ENCODE measurements at regions not wholly inside any gene's neighbourhood (a gene's known extent, or its start where the extent isn't known, plus 50 kb on each side); places are given as distances from the start of the nearest gene placed in this dataset.
"Not testable (repeated sequence)": the region's sequence is repeated elsewhere in the genome, so short reads cannot be mapped to it uniquely, and the experiment has no call there.

DNA sequence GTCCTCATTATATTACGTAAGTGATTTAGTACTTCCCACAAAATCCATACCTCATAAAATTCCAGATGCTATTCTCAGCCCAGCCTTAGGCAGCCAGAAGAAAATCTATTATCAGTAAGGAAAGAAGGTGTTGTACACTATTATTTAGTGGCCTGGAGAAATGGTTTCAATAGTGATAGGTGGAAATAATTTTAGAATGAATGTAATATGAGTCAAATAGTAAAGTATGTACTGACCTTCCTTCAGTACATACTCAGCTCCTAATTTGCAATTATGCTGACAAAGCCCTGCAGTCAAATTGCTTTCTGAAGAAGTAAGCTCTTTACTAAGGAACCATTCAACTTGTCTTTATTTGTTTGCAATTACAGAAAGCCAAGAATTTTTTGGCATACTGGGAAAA lies 409.2 kb downstream of the HTR1A start:
- no peak for FAIRE-seq

DNA sequence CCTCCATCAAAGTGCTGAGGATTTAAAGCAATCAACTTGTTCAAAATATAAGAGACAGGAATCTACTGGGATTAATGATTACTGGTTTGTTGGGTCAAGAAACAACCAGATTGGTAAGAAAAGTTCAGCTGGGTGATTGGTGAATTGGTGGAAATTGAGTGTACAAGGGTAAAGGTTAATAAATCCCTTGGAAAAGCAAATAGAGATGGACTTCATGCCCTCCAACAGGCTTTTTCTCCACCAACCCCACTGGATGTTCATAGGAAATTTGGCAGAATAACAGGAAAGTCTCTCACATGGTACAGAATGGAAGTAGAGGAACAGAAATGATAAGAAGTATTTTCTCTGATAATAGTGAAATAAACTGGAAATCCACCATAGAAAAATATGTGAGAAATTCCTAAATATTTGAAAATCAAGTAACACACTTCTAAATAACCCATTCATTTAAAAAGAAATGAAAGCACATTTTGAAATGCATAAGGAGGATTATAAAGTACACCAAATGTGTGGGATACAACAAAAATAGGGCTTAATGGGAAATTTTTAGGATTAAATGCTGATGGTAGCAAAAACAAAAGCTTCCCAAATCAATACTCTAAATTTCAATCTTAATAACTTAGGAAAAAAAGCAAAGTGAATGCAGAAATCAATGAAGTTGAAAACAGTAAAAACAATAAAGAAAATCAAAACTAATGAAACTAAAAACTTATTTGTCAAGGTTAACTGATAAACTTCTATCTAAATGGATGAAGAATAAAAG lies 426.2 kb downstream of the HTR1A start:
- no peak for FAIRE-seq

DNA sequence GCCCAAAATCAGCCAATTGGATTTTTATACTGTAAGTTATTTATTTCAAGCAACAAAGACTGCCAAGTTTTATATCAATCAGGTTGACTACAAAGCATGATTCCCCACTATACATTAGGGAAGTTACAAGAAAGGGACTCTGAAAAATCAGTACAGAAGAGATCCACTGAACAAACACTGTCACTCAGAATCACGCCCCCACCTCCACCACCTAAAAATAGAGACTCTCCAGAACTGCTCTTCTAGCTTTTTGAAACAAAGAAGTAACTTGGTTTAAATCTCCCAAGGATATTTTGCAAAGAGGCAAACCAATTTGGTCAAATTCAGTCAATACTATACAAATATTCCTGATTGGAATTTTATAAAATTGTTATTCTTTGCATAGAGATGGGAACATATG lies 438.0 kb downstream of the HTR1A start:
- FAIRE-seq: no peak

DNA sequence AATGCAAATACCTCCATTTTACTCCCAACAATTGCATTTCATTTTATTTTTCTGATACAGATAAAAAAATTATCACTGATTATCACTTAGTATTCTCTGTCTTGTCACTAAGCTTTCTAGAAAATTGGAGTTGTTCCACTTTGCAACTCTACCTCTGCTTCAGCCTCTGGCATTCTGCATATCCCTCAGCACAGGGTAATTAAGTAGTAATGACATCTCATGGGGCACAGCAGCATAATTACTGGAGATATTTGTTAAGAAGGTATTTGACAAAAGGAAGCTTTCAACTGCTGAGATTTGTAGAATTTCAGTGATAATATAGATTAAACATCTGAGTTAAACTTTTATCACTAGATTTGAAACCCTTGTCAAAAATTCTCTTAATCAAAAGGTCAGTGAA lies 446.2 kb downstream of the HTR1A start:
- no peak for FAIRE-seq

DNA sequence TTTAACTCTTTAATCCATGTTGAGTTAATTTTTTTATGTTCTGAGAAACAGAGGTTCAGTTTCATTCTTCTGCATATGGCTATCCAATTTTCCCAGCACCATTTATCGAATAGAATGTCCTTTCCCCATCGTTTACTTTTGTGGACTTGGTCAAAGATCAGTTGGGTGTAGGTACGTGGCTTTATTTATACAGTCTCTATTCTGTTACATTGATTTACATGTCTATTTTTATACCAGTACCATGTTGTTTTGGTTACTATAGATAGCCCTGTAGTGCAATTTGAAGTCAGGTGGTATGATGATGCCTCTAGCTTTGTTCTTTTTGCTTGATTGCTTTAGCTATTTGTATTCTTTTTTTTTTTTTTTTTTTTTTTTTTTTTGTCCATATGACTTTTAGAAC lies 462.0 kb downstream of the HTR1A start:
- no peak for FAIRE-seq

DNA sequence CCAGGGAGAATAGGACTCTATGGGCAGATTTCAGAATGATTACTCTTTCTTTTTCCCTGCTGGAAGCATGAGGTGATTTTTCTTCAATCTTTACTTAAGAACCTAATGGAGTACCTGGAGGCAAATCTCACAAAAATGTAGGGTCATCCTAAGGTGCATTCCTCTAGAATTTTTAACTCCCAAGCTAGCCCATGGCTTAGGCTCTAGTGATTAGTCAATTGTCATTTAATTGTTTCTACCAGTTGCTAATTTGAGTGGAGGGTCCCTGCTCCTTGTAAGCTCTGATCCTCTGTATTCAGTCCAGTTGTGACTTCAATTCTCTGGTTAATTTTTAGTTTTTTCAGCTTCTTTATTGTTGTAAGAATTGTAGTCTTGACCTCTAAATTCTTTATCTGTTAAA lies 467.0 kb downstream of the HTR1A start:
- FAIRE-seq: no peak

DNA sequence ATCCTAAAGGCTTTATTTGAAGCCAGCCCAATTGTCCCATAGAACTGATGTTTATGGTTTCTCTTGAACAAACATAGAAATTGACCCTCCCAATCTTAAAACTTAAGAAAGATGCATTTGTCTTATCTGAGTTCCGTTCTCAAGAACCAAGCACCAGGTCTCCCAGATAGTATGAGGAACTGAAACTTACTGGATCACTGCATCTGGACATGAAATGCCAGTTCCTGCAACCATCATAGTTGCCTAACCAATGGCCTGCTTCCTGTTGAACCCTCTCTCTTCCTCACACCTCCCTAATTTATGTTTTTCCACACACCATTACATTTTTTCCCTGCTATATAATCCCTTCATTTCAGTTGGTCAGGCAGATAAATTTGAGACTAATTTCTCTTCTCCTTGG lies 478.9 kb downstream of the HTR1A start:
- FAIRE-seq: no peak

DNA sequence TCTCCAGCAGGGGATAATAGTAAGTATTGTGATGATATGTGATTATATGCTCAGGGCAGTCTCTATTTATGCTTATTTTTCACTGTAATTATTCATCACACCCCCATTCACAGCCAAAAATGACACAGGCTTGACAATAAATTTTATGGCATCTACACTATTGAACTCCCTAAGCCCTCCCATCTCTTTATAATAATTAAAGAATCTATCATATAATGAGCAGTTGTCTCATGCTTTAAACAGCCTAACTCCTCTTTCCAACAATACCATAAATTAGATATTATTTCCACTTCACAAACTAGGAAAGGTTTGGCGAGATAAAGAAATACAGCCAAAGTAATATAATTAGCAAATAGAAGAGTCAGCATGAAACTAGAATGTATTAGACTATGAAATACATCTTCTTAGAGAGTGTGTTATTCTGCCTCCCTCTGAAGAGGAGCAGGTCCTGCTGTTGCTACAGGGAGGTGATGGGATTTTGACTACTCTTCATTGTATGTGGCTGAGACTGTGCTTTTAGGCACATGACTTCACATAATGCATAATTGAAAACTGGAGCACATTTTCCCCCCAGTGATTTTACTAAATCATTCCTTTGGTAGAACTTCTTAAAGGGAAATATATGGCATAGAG lies 488.8 kb downstream of the HTR1A start:
- FAIRE-seq: no peak

DNA sequence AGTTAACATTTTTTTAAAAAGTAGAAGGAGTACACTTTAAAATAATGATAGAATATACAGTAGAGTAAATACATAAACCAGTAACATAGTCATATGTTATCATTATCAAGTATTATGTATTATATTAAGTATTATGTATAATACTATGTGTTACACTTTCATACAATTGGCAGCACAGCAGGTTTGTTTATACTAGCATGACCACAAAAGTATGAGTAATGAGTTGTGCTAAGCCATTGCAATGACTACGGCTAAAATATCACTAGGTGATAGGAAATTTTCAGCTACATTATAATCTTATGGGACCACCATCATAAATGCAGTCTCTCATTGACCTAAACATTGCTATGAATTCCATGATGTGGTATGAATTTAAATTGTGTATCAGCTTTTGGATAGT lies 506.0 kb downstream of the HTR1A start:
- no peak for FAIRE-seq

DNA sequence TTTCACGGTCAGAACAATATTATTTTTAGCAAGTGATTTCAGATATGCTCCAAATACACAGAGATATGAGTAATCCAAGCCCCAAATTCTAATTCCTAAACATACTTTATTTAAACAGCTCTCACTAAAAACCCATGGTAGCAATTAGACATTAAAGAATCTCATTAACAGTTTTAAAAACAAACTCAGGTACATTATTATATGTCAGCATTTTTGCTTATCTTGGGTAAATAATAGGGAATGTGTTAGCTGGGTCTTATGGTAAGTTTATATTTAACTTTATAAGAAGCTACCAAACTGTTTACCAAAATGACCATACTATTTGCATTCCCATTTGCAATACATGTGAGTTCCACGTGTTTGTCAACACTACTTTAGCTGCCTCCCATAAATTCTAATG lies 511.1 kb downstream of the HTR1A start:
- no peak for FAIRE-seq

DNA sequence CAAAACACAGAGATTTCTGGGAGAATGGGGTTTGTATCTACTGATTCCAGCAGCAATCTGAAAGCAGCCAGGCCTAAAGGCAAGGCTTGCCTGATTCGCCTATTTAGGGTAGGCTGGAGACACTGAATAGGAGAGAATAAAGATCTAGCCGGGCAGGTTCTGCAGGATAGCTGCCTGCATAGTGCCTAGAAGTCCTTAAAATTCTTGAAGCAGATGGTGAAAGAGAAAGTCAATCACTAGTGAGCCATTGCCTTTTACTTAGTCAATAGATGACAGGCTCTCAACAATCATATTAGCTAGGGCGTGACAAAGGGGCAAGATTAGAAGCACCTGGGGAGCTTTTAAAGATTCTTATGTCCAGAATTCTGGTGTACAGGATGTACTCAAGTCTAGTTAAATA lies 522.7 kb downstream of the HTR1A start:
- no peak for FAIRE-seq

DNA sequence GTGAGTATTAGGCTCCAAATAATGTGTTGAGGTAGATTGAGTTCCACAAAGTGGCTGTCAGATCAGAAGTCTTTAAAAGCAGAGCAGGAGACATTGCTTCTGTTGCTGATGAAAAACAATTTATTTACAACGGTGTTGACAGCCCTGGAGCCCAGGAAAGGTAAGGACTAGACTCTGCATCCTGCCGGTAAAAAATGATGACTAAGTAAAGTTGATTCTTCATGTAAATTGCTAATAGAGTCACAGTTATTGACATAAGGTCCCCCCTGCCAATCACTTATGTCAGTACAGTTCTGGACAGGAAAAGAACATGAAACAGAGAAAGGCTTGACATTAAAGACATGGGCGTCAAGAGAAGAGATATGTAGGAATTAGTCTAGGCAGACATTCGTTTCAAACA lies 552.5 kb downstream of the HTR1A start:
- no peak for FAIRE-seq

DNA sequence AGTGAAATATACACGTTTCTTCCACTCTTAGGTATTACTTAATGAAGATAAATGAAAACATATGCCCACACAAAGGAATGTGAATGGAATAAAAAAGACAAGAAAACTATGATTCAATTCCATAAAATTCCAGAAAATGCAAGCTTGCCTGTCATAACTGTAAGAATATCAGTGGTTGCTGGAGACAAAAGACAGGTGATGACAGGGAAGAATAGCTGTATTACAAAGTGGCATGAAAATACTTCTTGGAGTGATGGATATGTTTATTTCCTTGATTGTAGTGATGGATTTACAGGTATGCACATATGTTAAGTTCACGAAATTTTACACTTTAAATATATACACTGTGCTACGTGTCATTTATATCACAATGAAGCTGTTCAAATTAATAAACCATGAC lies 553.3 kb downstream of the HTR1A start:
- no peak for FAIRE-seq

DNA sequence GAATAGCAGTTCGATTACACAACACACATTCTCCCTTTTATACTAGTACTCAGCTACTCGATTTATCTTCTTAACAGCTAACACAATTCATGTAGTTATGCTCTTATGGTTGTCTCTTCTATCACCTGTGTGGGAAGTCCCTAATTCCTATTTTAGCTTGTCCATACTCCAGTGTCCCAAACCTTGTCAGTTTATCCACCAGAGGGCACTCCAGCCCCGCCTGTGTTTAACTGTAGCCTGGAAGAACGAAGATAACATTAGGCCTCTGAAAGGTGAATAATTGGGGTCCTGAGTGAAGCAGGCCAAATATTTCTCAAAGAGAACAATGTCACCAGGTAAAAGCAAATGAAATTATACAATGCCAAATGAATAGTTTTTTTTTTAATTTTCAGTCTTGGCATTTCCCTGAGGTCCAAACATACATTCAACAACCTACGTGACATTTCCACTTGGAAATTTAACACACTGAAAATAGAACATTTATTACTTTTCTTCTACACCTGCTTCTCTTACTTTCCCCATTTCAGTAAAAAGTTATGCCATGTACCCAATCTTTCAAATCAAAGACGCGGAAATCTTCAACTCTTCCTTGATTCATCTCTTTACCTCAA lies 560.7 kb downstream of the HTR1A start:
- no peak for FAIRE-seq

DNA sequence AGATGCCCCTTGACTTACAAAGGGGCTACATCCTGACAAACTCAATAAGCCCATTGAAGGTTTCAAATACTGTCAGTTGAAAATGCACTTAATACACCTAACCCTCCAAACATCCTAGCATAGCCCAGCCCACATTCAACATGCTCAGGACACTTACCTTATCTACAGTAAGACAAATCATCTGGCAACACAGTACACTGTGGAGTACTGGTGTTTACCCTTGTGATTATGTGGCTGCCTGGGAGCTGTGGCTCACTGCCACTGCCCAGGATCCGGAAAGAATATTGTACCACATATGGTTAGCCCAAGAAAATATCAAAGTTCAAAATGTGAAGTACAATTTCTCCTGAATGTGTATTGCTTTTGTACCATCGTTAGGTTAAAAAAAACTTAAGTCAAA lies 562.2 kb downstream of the HTR1A start:
- FAIRE-seq: no peak

DNA sequence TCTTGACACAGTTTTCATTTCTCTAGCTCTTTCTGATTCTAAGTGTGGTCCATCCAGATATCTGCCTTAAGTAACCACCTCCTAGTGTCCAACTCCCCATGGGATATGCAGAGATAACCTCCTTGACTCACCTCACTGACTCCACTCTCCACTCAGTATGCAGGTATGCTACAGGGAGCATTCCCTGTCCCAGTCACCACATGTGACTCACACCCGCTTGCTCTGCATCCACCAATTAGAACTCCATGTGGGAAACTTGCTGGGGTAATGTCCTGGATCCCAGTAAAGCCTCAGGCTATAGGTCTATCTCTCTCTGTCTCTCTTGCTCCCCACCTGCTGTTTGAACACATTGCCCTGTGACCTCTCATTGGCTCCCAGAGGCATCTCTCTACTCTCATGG lies 563.9 kb downstream of the HTR1A start:
- FAIRE-seq: no peak

DNA sequence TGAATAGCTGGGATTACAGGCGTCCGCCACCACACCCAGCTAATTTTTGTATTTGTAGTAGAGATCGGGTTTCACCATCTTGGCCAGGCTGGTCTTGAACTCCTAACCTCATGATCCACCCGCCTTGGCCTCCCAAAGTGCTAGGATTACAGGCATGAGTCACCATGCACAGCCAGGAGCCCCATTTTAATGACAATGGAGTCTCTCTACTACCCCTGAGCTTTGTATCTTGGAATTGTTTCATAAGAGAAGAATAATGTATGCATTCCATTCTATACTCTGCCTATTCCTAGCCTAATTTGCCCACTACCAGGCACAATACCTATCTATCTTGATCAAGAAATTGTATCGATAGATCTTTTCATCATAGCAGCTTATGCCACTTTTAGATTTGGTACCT lies 574.1 kb downstream of the HTR1A start:
- FAIRE-seq: not testable (repeated sequence)

DNA sequence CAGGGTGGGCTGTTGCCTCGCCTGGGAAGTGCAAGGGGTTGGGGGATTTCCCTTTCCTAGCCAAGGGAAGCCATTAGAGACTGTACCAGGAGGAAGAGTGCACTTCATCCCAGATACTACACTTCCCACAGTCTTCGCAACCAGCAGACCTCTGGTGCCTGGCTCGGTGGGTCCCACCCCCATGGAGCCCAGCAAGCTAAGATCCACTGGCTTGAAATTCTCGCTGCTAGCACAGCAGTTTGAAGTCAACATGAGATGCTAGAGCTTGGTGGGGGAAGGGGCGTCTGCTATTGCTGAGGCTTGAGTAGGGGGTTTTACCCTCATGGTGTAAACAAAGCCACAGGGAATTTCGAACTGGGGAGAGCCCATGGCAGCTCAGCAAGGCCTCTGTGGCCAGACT lies 586.4 kb downstream of the HTR1A start:
- no peak for FAIRE-seq

DNA sequence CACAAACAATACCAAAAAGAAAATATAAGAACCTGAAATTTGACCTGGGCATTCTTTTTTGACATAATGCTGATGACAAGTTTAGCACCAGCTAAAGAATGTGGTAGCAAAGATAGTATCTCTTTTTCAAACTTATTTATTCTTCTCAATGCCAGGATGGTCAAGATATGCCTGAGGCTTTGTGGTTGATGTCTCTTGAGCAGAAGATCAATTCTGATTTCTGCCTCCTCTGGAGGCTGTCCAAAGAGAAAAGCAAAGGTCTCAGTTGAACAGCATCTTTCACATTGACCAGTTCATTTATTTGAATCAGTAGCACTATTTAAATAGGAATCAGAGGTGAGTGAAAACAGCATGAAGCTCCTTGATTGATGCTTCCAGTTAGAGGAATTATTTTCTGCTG lies 588.2 kb downstream of the HTR1A start:
- FAIRE-seq: no peak

DNA sequence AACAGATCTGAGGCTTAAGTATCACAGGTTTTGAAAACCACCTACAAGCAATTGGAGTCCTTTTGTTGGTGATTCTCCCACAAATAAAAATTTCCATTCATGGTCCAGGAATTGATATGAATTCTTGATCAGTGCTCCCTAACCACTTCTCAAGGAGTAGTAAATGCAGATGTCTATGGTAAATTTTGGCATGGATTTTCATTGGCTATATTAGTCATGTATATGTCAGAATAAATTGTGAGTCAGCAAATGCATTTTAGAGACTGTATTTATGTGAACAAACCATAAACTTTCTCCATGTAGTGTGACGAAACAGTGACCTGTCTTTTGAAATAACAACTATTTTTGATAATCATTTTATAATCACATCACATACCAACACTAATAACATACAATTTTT lies 611.1 kb downstream of the HTR1A start:
- no peak for FAIRE-seq

DNA sequence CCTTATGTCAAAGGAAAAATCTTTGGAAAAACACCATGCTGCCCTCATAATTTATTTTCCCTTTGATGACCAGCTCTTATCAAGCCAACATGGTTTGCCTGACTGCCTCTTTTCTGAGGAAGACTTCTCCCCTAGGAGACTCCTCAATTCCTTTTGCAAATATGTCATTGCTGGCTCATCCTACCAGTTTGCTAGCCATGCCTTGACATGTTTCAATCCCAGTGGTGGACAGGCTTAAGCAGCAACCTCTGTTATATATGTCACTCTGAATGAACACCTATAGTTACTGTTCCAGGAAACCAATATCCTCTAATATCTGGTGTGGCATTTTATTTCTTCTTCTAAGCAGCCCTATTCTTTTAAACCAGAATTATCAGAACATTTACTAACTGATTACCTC lies 615.8 kb downstream of the HTR1A start:
- no peak for FAIRE-seq

DNA sequence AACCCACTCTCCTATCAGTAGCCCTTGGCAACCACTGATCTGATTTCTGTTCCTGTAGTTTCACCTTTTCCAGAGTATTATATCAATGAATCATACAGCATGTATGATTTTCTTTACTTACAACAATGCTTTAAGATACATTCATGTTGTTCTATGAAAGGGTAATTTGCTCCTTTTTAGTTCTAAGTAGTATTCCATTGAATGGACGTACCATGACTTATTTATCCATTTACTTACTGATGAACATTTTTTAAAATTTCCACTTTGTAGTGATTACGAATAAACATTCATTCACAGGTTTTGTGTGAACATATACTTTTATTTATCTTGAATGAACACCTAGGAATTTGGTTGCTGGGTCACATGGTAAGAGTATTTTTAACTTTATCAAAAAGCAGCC lies 620.8 kb downstream of the HTR1A start:
- no peak for FAIRE-seq

DNA sequence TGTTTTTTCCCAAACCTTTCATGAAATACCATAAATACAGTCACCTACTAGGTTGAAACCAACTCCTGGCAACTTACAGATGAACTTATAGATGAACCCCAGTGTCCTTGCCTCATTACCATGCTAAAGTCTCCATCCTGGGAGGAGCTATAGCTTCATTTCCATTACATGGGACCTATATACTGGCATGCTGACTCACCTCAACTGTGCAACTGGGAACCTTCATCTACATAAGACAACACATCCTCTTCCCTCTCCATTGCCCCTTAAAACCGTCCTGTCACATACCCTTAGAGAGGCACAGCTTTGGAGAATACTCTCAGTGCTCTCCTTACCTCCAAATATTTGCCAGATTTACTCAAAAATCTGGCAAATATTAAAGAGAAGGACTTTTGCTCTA lies 638.3 kb downstream of the HTR1A start:
- no peak for FAIRE-seq

DNA sequence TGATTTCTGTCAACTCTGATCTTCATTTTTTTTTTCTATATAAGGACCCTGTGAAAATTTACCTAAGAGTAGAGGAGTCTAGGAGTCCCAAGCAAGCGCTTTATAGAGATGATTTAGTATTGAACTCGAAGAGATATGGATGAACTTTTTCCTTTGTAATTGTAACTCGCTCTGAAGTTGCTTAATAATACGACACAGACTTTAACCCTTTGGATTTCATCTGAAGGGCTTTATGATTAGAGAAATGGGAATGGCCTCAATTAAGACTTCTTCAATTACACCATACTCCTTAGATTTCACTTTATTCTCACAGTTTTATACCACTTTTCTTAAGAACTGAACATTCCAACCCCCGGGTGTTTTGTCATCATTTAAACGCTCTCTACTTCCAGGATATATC lies 647.7 kb downstream of the HTR1A start:
- no peak for FAIRE-seq

DNA sequence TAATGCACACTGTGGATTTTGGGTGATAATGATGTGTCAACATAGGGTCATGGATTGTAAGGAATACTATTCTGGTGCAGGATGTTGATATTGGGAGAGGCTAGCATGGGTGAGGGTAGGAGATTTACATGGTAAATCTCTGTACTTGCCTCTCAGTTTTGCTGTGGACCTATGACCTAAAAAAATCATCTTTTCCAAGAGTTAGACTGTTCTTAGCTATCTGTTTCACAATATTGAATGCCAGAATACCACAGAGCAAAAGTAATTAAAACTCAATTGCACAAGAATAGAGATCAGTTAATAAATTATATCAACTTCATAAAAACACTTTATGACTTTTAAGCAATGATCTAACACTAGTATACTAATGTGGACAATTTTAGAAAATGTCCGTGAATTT lies 651.6 kb downstream of the HTR1A start:
- no peak for FAIRE-seq
